ENCODE measurements at regions not wholly inside any gene's neighbourhood (a gene's known extent, or its start where the extent isn't known, plus 50 kb on each side); places are given as distances from the start of the nearest gene placed in this dataset.

GRCh38 chr1:102365071-102365470 is 368.3 kb upstream of the OLFM3 start:
- H3K36me3 ChIP-seq (ENCODE audit: insufficient read depth, low read length) = no peaks in the 10 kb centered on the region
- no peak overlapping the region for H3K9ac ChIP-seq (ENCODE audit: insufficient read length)
- H3K27ac ChIP-seq = no peak overlapping the region
- H3K4me3 ChIP-seq = no peak overlapping the region
- H3K9me3 ChIP-seq (ENCODE audit: low read depth, low read length) = no peaks in the 10 kb centered on the region
- TF ChIP-seq POLR2AphosphoS5 (IDR thresholded peaks at IDR 0.05; ENCODE audit: borderline replicate concordance, low read depth, low read length) = no peak
- no peak for TF ChIP-seq FOXP2 (optimal IDR thresholded peaks at IDR 0.05; ENCODE audit: control extremely low read depth, extremely low read length, insufficient read depth)
- no peak for TF ChIP-seq EZH2 (IDR thresholded peaks at IDR 0.05)
- DNase-seq (ENCODE audit: low read depth, low spot score) = no peak

- no peak overlapping the region for H3K9ac ChIP-seq (ENCODE audit: insufficient read length)
- TF ChIP-seq POLR2AphosphoS5 (IDR thresholded peaks at IDR 0.05; ENCODE audit: borderline replicate concordance, low read depth, low read length) (no peak), EZH2 (IDR thresholded peaks at IDR 0.05) (no peak), FOXP2 (optimal IDR thresholded peaks at IDR 0.05; ENCODE audit: control extremely low read depth, extremely low read length, insufficient read depth) (no peak)
- H3K27ac ChIP-seq = no peak overlapping the region
- H3K9me3 ChIP-seq (ENCODE audit: low read depth, low read length) = no peaks in the 10 kb centered on the region
- no peak overlapping the region for H3K4me3 ChIP-seq
- no peaks in the 10 kb centered on the region for H3K36me3 ChIP-seq (ENCODE audit: insufficient read depth, low read length)
- no peak for DNase-seq (ENCODE audit: low read depth, low spot score)
Measured at GRCh38 chr1:102336602-102337001, 339.9 kb upstream of the OLFM3 start.

GRCh38 chr1:102318104-102318806 is 321.5 kb upstream of the OLFM3 start:
- Histone ChIP-seq H3K9me3 (ENCODE audit: low read depth, low read length) (0 out of 2 replicates have a peak, but pooled peaks cover 2% of the 10 kb centered on the region), H3K9ac (ENCODE audit: insufficient read length) (no peak overlapping the region), H3K4me3 (no peak overlapping the region), H3K27ac (no peak overlapping the region), H3K36me3 (ENCODE audit: insufficient read depth, low read length) (no peaks in the 10 kb centered on the region)
- TF ChIP-seq EZH2 (IDR thresholded peaks at IDR 0.05) = no peak
- no peak for TF ChIP-seq POLR2AphosphoS5 (IDR thresholded peaks at IDR 0.05; ENCODE audit: borderline replicate concordance, low read depth, low read length)
- TF ChIP-seq FOXP2 (optimal IDR thresholded peaks at IDR 0.05; ENCODE audit: control extremely low read depth, extremely low read length, insufficient read depth) = no peak
- no peak for DNase-seq (ENCODE audit: low read depth, low spot score)

- H3K9me3 ChIP-seq (ENCODE audit: low read depth, low read length) = no peaks in the 10 kb centered on the region
- TF ChIP-seq POLR2AphosphoS5 (IDR thresholded peaks at IDR 0.05; ENCODE audit: borderline replicate concordance, low read depth, low read length) (no peak), FOXP2 (optimal IDR thresholded peaks at IDR 0.05; ENCODE audit: control extremely low read depth, extremely low read length, insufficient read depth) (no peak), EZH2 (IDR thresholded peaks at IDR 0.05) (no peak)
- no peak overlapping the region for H3K27ac ChIP-seq
- H3K36me3 ChIP-seq (ENCODE audit: insufficient read depth, low read length) = no peaks in the 10 kb centered on the region
- no peak overlapping the region for H3K4me3 ChIP-seq
- H3K9ac ChIP-seq (ENCODE audit: insufficient read length) = no peak overlapping the region
- no peak for DNase-seq (ENCODE audit: low read depth, low spot score)
Measured at GRCh38 chr1:102315096-102315495, 318.4 kb upstream of the OLFM3 start.

- Histone ChIP-seq H3K9me3 (ENCODE audit: low read depth, low read length) (no peaks in the 10 kb centered on the region), H3K36me3 (ENCODE audit: insufficient read depth, low read length) (no peaks in the 10 kb centered on the region), H3K27ac (no peak overlapping the region), H3K9ac (ENCODE audit: insufficient read length) (no peak overlapping the region), H3K4me3 (no peak overlapping the region)
- no peak for TF ChIP-seq FOXP2 (optimal IDR thresholded peaks at IDR 0.05; ENCODE audit: control extremely low read depth, extremely low read length, insufficient read depth)
- TF ChIP-seq POLR2AphosphoS5 (IDR thresholded peaks at IDR 0.05; ENCODE audit: borderline replicate concordance, low read depth, low read length) = no peak
- TF ChIP-seq EZH2 (IDR thresholded peaks at IDR 0.05) = no peak
- DNase-seq (ENCODE audit: low read depth, low spot score) = no peak
Measured at GRCh38 chr1:102296116-102296515, 299.4 kb upstream of the OLFM3 start.

- no peaks in the 10 kb centered on the region; the same call in 1 of the 2 replicates for H3K9me3 ChIP-seq (ENCODE audit: low read depth, low read length)
- H3K36me3 ChIP-seq (ENCODE audit: insufficient read depth, low read length) = no peaks in the 10 kb centered on the region
- H3K4me3 ChIP-seq = no peak overlapping the region
- DNase-seq (ENCODE audit: low read depth, low spot score) = no peak
- no peak overlapping the region for H3K9ac ChIP-seq (ENCODE audit: insufficient read length)
- TF ChIP-seq FOXP2 (optimal IDR thresholded peaks at IDR 0.05; ENCODE audit: control extremely low read depth, extremely low read length, insufficient read depth) (no peak), POLR2AphosphoS5 (IDR thresholded peaks at IDR 0.05; ENCODE audit: borderline replicate concordance, low read depth, low read length) (no peak), EZH2 (IDR thresholded peaks at IDR 0.05) (no peak)
- no peak overlapping the region for H3K27ac ChIP-seq
Measured at GRCh38 chr1:102282955-102283354, 286.2 kb upstream of the OLFM3 start.

GRCh38 chr1:102262994-102263393 is 266.3 kb upstream of the OLFM3 start:
- Histone ChIP-seq H3K4me3 (no peak overlapping the region), H3K9me3 (ENCODE audit: low read depth, low read length) (no peaks in the 10 kb centered on the region), H3K9ac (ENCODE audit: insufficient read length) (no peak overlapping the region), H3K36me3 (ENCODE audit: insufficient read depth, low read length) (no peaks in the 10 kb centered on the region), H3K27ac (no peak overlapping the region)
- no peak for DNase-seq (ENCODE audit: low read depth, low spot score)
- TF ChIP-seq EZH2 (IDR thresholded peaks at IDR 0.05) (no peak), FOXP2 (optimal IDR thresholded peaks at IDR 0.05; ENCODE audit: control extremely low read depth, extremely low read length, insufficient read depth) (no peak), POLR2AphosphoS5 (IDR thresholded peaks at IDR 0.05; ENCODE audit: borderline replicate concordance, low read depth, low read length) (no peak)

GRCh38 chr1:102252731-102253505 is 256.2 kb upstream of the OLFM3 start:
- no peaks in the 10 kb centered on the region for H3K9me3 ChIP-seq (ENCODE audit: low read depth, low read length)
- H3K36me3 ChIP-seq (ENCODE audit: insufficient read depth, low read length) = no peaks in the 10 kb centered on the region
- no peak overlapping the region for H3K27ac ChIP-seq
- TF ChIP-seq EZH2 (IDR thresholded peaks at IDR 0.05) = no peak
- TF ChIP-seq POLR2AphosphoS5 (IDR thresholded peaks at IDR 0.05; ENCODE audit: borderline replicate concordance, low read depth, low read length) = no peak
- TF ChIP-seq FOXP2 (optimal IDR thresholded peaks at IDR 0.05; ENCODE audit: control extremely low read depth, extremely low read length, insufficient read depth) = no peak
- H3K9ac ChIP-seq (ENCODE audit: insufficient read length) = no peak overlapping the region
- DNase-seq (ENCODE audit: low read depth, low spot score) = no peak
- H3K4me3 ChIP-seq = no peak overlapping the region

All from SK-N-MC (cell line).